Prostate gland (tissue), 2 donors: ENCODE measurements at regions not wholly inside any gene's neighbourhood (a gene's known extent, or its start where the extent isn't known, plus 50 kb on each side); places are given as distances from the start of the nearest gene placed in this dataset.

Experiments used
- DNase-seq: peaks from one replicate; pipeline ENCODE4 v3.0.0-alpha.2; 2019; ENCODE audit warnings: low spot score
- H3K27ac ChIP-seq, 2 donors: fragments of 200-600 bp; sonication (generic); 2 replicates each; pipeline ENCODE4 v1.5.1; 2017 to 2019
- H3K27me3 ChIP-seq: fragments of 200-600 bp; sonication (generic); replicated peaks from 2 replicates; pipeline ENCODE4 v1.5.1; 2019; ENCODE audit not compliant: insufficient read depth
- H3K36me3 ChIP-seq, 2 donors: fragments of 200-600 bp; sonication (generic); 1 replicate in 1 of 2; 2 replicates in 1 of 2; pipeline versions ENCODE4 v1.5.1 to v1.8.1; 2017 to 2019
- H3K4me1 ChIP-seq: fragments of 200-600 bp; sonication (generic); replicated peaks from 2 replicates; pipeline ENCODE4 v1.5.1; 2019
- H3K4me3 ChIP-seq, 2 donors: fragments of 200-600 bp; sonication (generic); 2 replicates each; pipeline ENCODE4 v1.5.1; 2017 to 2019
- H3K9me3 ChIP-seq: fragments of 200-600 bp; sonication (generic); 2 replicates; pipeline ENCODE4 v1.5.1; 2017
- POLR2A ChIP-seq: fragments of 450-650 bp; IDR thresholded peaks from one replicate; pipeline ENCODE4 v1.6.1; 2016; ENCODE audit warnings: antibody characterized with exemption, mild to moderate bottlenecking
- POLR2AphosphoS5 ChIP-seq: sonication (generic); formaldehyde crosslinking; IDR thresholded peaks from one replicate; pipeline ENCODE4 v1.6.1; 2017; ENCODE audit warnings: antibody characterized with exemption
- WGBS: methylation state at CpG from one replicate; pipeline ENCODE4 v1.1.5; 2018; 5-methylcytosine and 5-hydroxymethylcytosine counted together
- intact Hi-C: fragments of 100-400 bp; cut with DNase I; formaldehyde crosslinking; loops from one replicate; pipeline ENCODE4 v1.14.2; 2022
- TF ChIP-seq, protein P1 (sequence below), 4 experiments: fragments of 200-600 bp in 2 of 4; fragments of 450-650 bp in 2 of 4; sonication (generic) in 2 of 4; IDR thresholded peaks; 1 replicate in 3 of 4; 2 replicates in 1 of 4; pipeline ENCODE4 v1.5.1; 2016 to 2019; ENCODE audit warnings: antibody characterized with exemption in 4 of 4, mild to moderate bottlenecking in 2 of 4, moderate library complexity in 2 of 4

DNA sequence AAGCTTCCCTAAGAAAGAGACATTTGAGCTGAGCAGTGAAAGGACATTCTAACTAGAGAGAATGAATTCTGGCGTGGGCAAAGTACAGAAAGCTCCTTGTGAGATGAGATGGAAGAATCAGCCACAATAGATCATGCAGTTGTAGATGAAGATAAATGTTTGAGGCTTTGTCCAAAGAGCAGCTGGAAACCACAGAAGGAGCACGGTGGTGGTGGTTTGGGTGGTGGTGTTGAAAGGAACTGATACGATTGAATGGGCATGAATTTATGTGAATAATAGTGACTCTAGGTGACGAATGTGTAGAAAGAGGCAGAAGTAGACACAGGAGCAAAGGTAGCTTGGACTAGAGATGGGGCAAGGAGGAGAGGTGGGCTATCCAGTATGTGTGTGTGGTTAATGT is 260.5 kb upstream of the TMTC1 start:
- intact Hi-C loops: no loop called here
- DNase-seq: no peak
- Histone ChIP-seq H3K27me3 (no peaks in the 10 kb centered on the region), H3K36me3 (no peaks in the 10 kb centered on the region), H3K4me3 (no peak overlapping the region), H3K9me3 (no peaks in the 10 kb centered on the region), H3K27ac (no peak overlapping the region), H3K4me1 (no peaks in the 10 kb centered on the region)
- TF ChIP-seq POLR2AphosphoS5 (no peak), POLR2A (no peak)
- TF ChIP-seq, protein P1, sequence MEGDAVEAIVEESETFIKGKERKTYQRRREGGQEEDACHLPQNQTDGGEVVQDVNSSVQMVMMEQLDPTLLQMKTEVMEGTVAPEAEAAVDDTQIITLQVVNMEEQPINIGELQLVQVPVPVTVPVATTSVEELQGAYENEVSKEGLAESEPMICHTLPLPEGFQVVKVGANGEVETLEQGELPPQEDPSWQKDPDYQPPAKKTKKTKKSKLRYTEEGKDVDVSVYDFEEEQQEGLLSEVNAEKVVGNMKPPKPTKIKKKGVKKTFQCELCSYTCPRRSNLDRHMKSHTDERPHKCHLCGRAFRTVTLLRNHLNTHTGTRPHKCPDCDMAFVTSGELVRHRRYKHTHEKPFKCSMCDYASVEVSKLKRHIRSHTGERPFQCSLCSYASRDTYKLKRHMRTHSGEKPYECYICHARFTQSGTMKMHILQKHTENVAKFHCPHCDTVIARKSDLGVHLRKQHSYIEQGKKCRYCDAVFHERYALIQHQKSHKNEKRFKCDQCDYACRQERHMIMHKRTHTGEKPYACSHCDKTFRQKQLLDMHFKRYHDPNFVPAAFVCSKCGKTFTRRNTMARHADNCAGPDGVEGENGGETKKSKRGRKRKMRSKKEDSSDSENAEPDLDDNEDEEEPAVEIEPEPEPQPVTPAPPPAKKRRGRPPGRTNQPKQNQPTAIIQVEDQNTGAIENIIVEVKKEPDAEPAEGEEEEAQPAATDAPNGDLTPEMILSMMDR (IDR thresholded peaks at IDR 0.05): no peak
- WGBS: 96% methylated on average over 4 of the region's 4 CpGs

- 90% methylated on average over 6 of the region's 6 CpGs for WGBS
- intact Hi-C loops: no loop called here
These were observed 259.6 kb upstream of the TMTC1 start for GRCh38 chr12:30043151-30043847.

DNA sequence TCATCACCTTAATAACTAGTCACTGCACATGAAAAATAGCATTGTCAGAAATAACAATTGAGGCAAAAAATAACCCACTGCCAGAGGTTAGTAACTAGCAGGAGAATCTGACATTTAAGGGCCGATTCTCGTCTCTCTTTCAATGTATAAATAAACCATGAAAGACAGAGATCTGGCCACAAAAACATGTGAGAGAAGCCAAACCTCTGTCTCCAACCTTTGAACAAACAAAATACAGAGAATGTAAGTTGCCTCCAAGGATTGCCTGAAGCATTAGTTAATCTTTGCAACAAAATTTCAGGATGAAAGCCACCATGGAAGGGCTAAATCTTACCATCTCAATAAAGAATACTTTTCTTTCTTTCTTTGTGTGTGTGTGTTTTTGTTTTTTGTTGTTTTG is 257.4 kb upstream of the TMTC1 start:
- intact Hi-C loops: no loop called here
- no peak overlapping the region for H3K4me3 ChIP-seq
- no peaks in the 10 kb centered on the region for H3K36me3 ChIP-seq
- TF ChIP-seq, protein P1 (IDR thresholded peaks at IDR 0.05): no peak
- TF ChIP-seq POLR2A (no peak), POLR2AphosphoS5 (no peak)
- H3K27me3 ChIP-seq: no peaks in the 10 kb centered on the region
- 10% methylated on average over 2 of the region's 2 CpGs for WGBS
- no peaks in the 10 kb centered on the region for H3K9me3 ChIP-seq
- H3K27ac ChIP-seq: no peak overlapping the region
- no peak for DNase-seq
- H3K4me1 ChIP-seq: no peaks in the 10 kb centered on the region

More at GRCh38 chr12:30043151-30043847, 259.6 kb upstream of the TMTC1 start:
- no peak overlapping the region for H3K27ac ChIP-seq
- no peaks in the 10 kb centered on the region for H3K4me1 ChIP-seq
- no peak overlapping the region for H3K4me3 ChIP-seq
- H3K36me3 ChIP-seq: no peaks in the 10 kb centered on the region
- H3K27me3 ChIP-seq: no peaks in the 10 kb centered on the region
- no peaks in the 10 kb centered on the region for H3K9me3 ChIP-seq
- no peak for DNase-seq
- TF ChIP-seq POLR2AphosphoS5: no peak
- TF ChIP-seq POLR2A: no peak
- TF ChIP-seq, protein P1 (IDR thresholded peaks at IDR 0.05): no peak

- H3K27me3 ChIP-seq: no peaks in the 10 kb centered on the region
- H3K27ac ChIP-seq: no peak overlapping the region
- DNase-seq: no peak
- 85% methylated on average over 3 of the region's 3 CpGs for WGBS
- H3K4me3 ChIP-seq: no peak overlapping the region
- H3K36me3 ChIP-seq: no peaks in the 10 kb centered on the region
- intact Hi-C loops: no loop called here
- no peaks in the 10 kb centered on the region for H3K4me1 ChIP-seq
- TF ChIP-seq, protein P1 (IDR thresholded peaks at IDR 0.05): no peak
- TF ChIP-seq POLR2AphosphoS5 (no peak), POLR2A (no peak)
- H3K9me3 ChIP-seq: no peaks in the 10 kb centered on the region
These were observed 247.1 kb upstream of the TMTC1 start for GRCh38 chr12:30030693-30031374.
